Caco-2 (cell line): ENCODE measurements at regions not wholly inside any gene's neighbourhood (a gene's known extent, or its start where the extent isn't known, plus 50 kb on each side); places are given as distances from the start of the nearest gene placed in this dataset.
A peak's percentile ranks its signal among the peaks of the same experiment; 100 is the strongest.

Source experiments
- BruUV-seq: library from RNA; stranded (reverse); fragments of 400-500 nt; replicated peaks from 2 replicates; lab custom pipeline; 2021; lab: Mats Ljungman, UMichigan
- CTCF ChIA-PET: fragments of 300-600 bp; sonication (Branson Sonifier 250); formaldehyde crosslinking; loops from one replicate; lab custom pipeline; 2022; ENCODE audit warnings: antibody characterized with exemption; lab: Charles Lee
- POLR2A ChIA-PET: fragments of 300-600 bp; sonication (Branson Sonifier 250); formaldehyde crosslinking; loops from one replicate; lab custom pipeline; 2022; ENCODE audit warnings: antibody characterized with exemption; lab: Charles Lee
- DNase-seq, 2 experiments: peaks; one replicate each; pipeline versions ENCODE4 v3.0.0 to v3.0.0-alpha.2; 2020 to 2022
- H3K27me3 ChIP-seq: replicated peaks from 2 replicates; pipeline ENCODE4 v1.6.0; 2011; ENCODE audit warnings: low read length; ENCODE audit not compliant: control insufficient read depth, insufficient read depth
- H3K36me3 ChIP-seq: 2 replicates; pipeline ENCODE4 v1.5.1; 2011; ENCODE audit warnings: low read length; ENCODE audit not compliant: control insufficient read depth, insufficient read depth
- H3K4me1 ChIP-seq: fragments of 250-450 bp; sonication (Bioruptor Pico); 2 replicates; pipeline ENCODE4 v1.5.1; 2020; ENCODE audit warnings: mild to moderate bottlenecking
- H3K4me3 ChIP-seq: 2 replicates; pipeline ENCODE4 v1.5.1; 2011; ENCODE audit warnings: low read depth, mild to moderate bottlenecking, control low read depth, low read length
- H3K9me3 ChIP-seq: fragments of 250-450 bp; sonication (Bioruptor Pico); 2 replicates; pipeline ENCODE4 v1.5.1; 2020; ENCODE audit warnings: mild to moderate bottlenecking, moderate library complexity
- H3K27ac Mint-ChIP-seq: one replicate; pipeline ENCODE4 v1.8.0; 2022; ENCODE audit warnings: mixed read lengths; ENCODE audit not compliant: unreplicated experiment
- H3K27me3 Mint-ChIP-seq: one replicate; pipeline ENCODE4 v1.8.0; 2022; ENCODE audit warnings: mixed read lengths; ENCODE audit not compliant: insufficient read depth, unreplicated experiment
- H3K36me3 Mint-ChIP-seq: one replicate; pipeline ENCODE4 v1.8.0; 2022; ENCODE audit warnings: mild to moderate bottlenecking, mixed read lengths; ENCODE audit not compliant: insufficient read depth, unreplicated experiment
- H3K4me1 Mint-ChIP-seq: one replicate; pipeline ENCODE4 v1.8.0; 2022; ENCODE audit warnings: low read depth, mixed read lengths; ENCODE audit not compliant: unreplicated experiment
- H3K4me3 Mint-ChIP-seq: one replicate; pipeline ENCODE4 v1.8.0; 2022; ENCODE audit warnings: mild to moderate bottlenecking, moderate library complexity, mixed read lengths; ENCODE audit not compliant: unreplicated experiment
- H3K9me3 Mint-ChIP-seq: one replicate; pipeline ENCODE4 v1.8.0; 2022; ENCODE audit warnings: mixed read lengths; ENCODE audit not compliant: unreplicated experiment
- CTCF ChIP-seq, 2 experiments: fragments of 200-600 bp in 1 of 2; IDR thresholded peaks; 1 replicate in 1 of 2; 2 replicates in 1 of 2; pipeline versions ENCODE4 v1.5.1 to v1.8.0; 2011 to 2022; ENCODE audit warnings: antibody characterized with exemption in 1 of 2, control low read depth in 1 of 2, inconsistent platforms in 1 of 2, low read depth in 1 of 2, low read length in 1 of 2, mild to moderate bottlenecking in 1 of 2, moderate library complexity in 1 of 2; ENCODE audit not compliant: insufficient read depth in 1 of 2, severe bottlenecking in 1 of 2, unreplicated experiment in 1 of 2
- intact Hi-C: fragments of 100-400 bp; cut with micrococcal nuclease; formaldehyde crosslinking; loops from one replicate; pipeline ENCODE4 v1.10.0; 2022; ENCODE audit not compliant: unreplicated experiment

GRCh38 chr17:77883213-77883650 is 75.3 kb upstream of the TNRC6C start:
- no peak for TF ChIP-seq CTCF (IDR thresholded peaks at IDR 0.05; ENCODE audit: insufficient read depth in 1 of 2, low read depth in 1 of 2, low read length in 1 of 2, severe bottlenecking in 1 of 2, unreplicated experiment in 1 of 2)
- POLR2A ChIA-PET, result no interaction called here
- peaks cover 26% of the 10 kb centered on the region for H3K27me3 Mint-ChIP-seq

GRCh38 chr17:77884019-77884418 is 74.5 kb upstream of the TNRC6C start:
- no peaks in the 10 kb centered on the region for H3K36me3 ChIP-seq
- no TSS peak for BruUV-seq
- H3K27me3 ChIP-seq, result peaks cover 6% of the 10 kb centered on the region
- Mint-ChIP-seq H3K4me1 (peaks cover 21% of the 10 kb centered on the region), H3K9me3 (no peaks in the 10 kb centered on the region), H3K36me3 (peaks cover 3% of the 10 kb centered on the region), H3K27me3 (peaks cover 31% of the 10 kb centered on the region), H3K4me3 (no peak overlapping the region), H3K27ac (no peak overlapping the region)
- H3K4me3 ChIP-seq, result no peak overlapping the region
- ChIA-PET POLR2A (no interaction called here), CTCF (no interaction called here)
- no peak for DNase-seq
- peaks cover 14% of the 10 kb centered on the region; the same call in 1 of the 2 replicates for H3K4me1 ChIP-seq
- intact Hi-C loops, result loop anchor here (10.0 kb wide), 1 partner anchor 131 kb away; no protein-coding TSS in a partner anchor
- no peak for TF ChIP-seq CTCF (IDR thresholded peaks at IDR 0.05; ENCODE audit: insufficient read depth in 1 of 2, low read depth in 1 of 2, low read length in 1 of 2, severe bottlenecking in 1 of 2, unreplicated experiment in 1 of 2)
- no peaks in the 10 kb centered on the region for H3K9me3 ChIP-seq

More at GRCh38 chr17:77883213-77883650, 75.3 kb upstream of the TNRC6C start:
- Mint-ChIP-seq H3K36me3 (no peaks in the 10 kb centered on the region), H3K4me1 (peaks cover 21% of the 10 kb centered on the region), H3K27ac (no peak overlapping the region), H3K9me3 (no peaks in the 10 kb centered on the region), H3K4me3 (no peak overlapping the region)
- peaks cover 13% of the 10 kb centered on the region; the same call in 1 of the 2 replicates for H3K4me1 ChIP-seq
- CTCF ChIA-PET, result interaction anchor here (0.6 kb wide), 1 partner anchor 19 kb away, joined by 3 read pairs; no protein-coding TSS in a partner anchor
- H3K9me3 ChIP-seq, result no peaks in the 10 kb centered on the region
- H3K4me3 ChIP-seq, result no peak overlapping the region
- no peak for DNase-seq
- intact Hi-C loops, result loop anchor here (10.0 kb wide), 1 partner anchor 132 kb away; no protein-coding TSS in a partner anchor
- H3K36me3 ChIP-seq, result no peaks in the 10 kb centered on the region
- no TSS peak for BruUV-seq
- peaks cover 6% of the 10 kb centered on the region for H3K27me3 ChIP-seq

- TF ChIP-seq CTCF (IDR thresholded peaks at IDR 0.05; ENCODE audit: insufficient read depth in 1 of 2, low read depth in 1 of 2, low read length in 1 of 2, severe bottlenecking in 1 of 2, unreplicated experiment in 1 of 2), result no peak
- intact Hi-C loops, result loop anchor here (10.0 kb wide), 1 partner anchor 130 kb away; no protein-coding TSS in a partner anchor
- Mint-ChIP-seq H3K36me3 (peaks cover 6% of the 10 kb centered on the region), H3K9me3 (no peaks in the 10 kb centered on the region), H3K27ac (no peak overlapping the region), H3K4me1 (peaks cover 21% of the 10 kb centered on the region), H3K27me3 (peaks cover 37% of the 10 kb centered on the region), H3K4me3 (peak overlapping the region; percentile 78)
- Histone ChIP-seq H3K36me3 (no peaks in the 10 kb centered on the region), H3K4me3 (no peak overlapping the region), H3K9me3 (no peaks in the 10 kb centered on the region), H3K27me3 (peaks cover 6% of the 10 kb centered on the region), H3K4me1 (peaks cover 14% of the 10 kb centered on the region; the same call in 1 of the 2 replicates)
- ChIA-PET CTCF (no interaction called here), POLR2A (interaction anchor here (2.8 kb wide), 1 partner anchor 73 kb away, joined by 19 read pairs; the partner anchor contains the start of gene TNRC6C)
- no TSS peak for BruUV-seq
- DNase-seq, result no peak
Measured at GRCh38 chr17:77884967-77885641, 73.4 kb upstream of the TNRC6C start.
